ENCODE measurements at regions not wholly inside any gene's neighbourhood (a gene's known extent, or its start where the extent isn't known, plus 50 kb on each side); places are given as distances from the start of the nearest gene placed in this dataset.

DNA sequence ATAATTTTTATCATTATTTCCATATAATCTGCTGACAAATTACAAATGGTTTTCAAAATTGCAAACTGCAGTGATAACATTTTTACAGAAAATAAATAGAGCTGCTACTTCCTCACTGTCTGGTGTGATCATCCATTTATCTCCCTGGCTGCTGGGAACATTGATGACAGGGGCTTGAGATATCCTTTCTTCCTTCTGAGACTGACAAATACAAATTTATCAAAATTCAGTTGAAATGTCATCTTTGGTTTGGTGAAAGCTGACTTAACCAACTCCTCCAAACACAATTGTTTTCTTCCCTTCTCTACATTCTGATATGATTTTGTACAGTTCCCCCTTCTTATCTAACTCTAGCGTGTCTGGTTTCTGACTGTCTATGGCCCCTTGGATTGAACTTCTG is 611.8 kb upstream of the KLF4 start:
- no peaks in the 10 kb centered on the region for H3K4me1 ChIP-seq (ENCODE audit: control insufficient read depth in 1 of 2, insufficient read depth in 2 of 2, low read length in 2 of 2)
- H3K4me3 ChIP-seq (ENCODE audit: low read depth in 1 of 2, low read length in 2 of 2) = no peak overlapping the region
- no peaks in the 10 kb centered on the region for H3K36me3 ChIP-seq (ENCODE audit: control insufficient read depth in 1 of 2, insufficient read depth in 2 of 2, low read length in 2 of 2)
- H3K27ac ChIP-seq (ENCODE audit: low read length) = no peak overlapping the region
- no peaks in the 10 kb centered on the region for H3K27me3 ChIP-seq (ENCODE audit: low read depth, low read length)
- H3K9me3 ChIP-seq (ENCODE audit: control insufficient read depth in 1 of 2, low read length in 2 of 2) = no peaks in the 10 kb centered on the region

DNA sequence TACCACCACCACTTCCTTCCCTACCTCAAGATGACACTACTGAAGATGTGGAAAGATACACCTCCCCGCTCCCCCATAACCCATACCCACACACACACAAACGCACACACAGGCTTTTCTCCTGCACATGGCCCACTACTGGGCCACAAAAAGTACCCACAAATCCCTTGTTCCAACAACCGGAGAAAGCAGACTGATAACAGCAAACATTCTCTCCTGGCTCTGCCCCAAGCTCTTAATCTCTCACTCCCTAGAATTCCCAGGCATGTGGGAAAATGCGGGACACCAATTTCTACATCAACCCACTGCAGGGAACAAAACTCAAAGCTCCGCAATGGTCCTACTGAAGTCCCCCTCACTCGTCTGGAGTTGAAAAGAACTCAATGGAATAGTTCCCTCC is 611.0 kb upstream of the KLF4 start:
- Histone ChIP-seq H3K27ac (ENCODE audit: low read length) (no peak overlapping the region), H3K4me1 (ENCODE audit: control insufficient read depth in 1 of 2, insufficient read depth in 2 of 2, low read length in 2 of 2) (no peaks in the 10 kb centered on the region), H3K27me3 (ENCODE audit: low read depth, low read length) (no peaks in the 10 kb centered on the region), H3K36me3 (ENCODE audit: control insufficient read depth in 1 of 2, insufficient read depth in 2 of 2, low read length in 2 of 2) (no peaks in the 10 kb centered on the region), H3K4me3 (ENCODE audit: low read depth in 1 of 2, low read length in 2 of 2) (no peak overlapping the region), H3K9me3 (ENCODE audit: control insufficient read depth in 1 of 2, low read length in 2 of 2) (no peaks in the 10 kb centered on the region)

- H3K27me3 ChIP-seq (ENCODE audit: low read depth, low read length) = no peaks in the 10 kb centered on the region
- no peak overlapping the region for H3K27ac ChIP-seq (ENCODE audit: low read length)
- H3K4me3 ChIP-seq (ENCODE audit: low read depth in 1 of 2, low read length in 2 of 2) = no peak overlapping the region
- H3K9me3 ChIP-seq (ENCODE audit: control insufficient read depth in 1 of 2, low read length in 2 of 2) = no peaks in the 10 kb centered on the region
- no peaks in the 10 kb centered on the region for H3K36me3 ChIP-seq (ENCODE audit: control insufficient read depth in 1 of 2, insufficient read depth in 2 of 2, low read length in 2 of 2)
- H3K4me1 ChIP-seq (ENCODE audit: control insufficient read depth in 1 of 2, insufficient read depth in 2 of 2, low read length in 2 of 2) = no peaks in the 10 kb centered on the region
Measured at GRCh38 chr9:108099854-108100253, 610.3 kb upstream of the KLF4 start.

- Histone ChIP-seq H3K27me3 (ENCODE audit: low read depth, low read length) (no peaks in the 10 kb centered on the region), H3K9me3 (ENCODE audit: control insufficient read depth in 1 of 2, low read length in 2 of 2) (no peaks in the 10 kb centered on the region), H3K27ac (ENCODE audit: low read length) (no peak overlapping the region), H3K36me3 (ENCODE audit: control insufficient read depth in 1 of 2, insufficient read depth in 2 of 2, low read length in 2 of 2) (no peaks in the 10 kb centered on the region), H3K4me3 (ENCODE audit: low read depth in 1 of 2, low read length in 2 of 2) (no peak overlapping the region), H3K4me1 (ENCODE audit: control insufficient read depth in 1 of 2, insufficient read depth in 2 of 2, low read length in 2 of 2) (no peaks in the 10 kb centered on the region)
Measured at GRCh38 chr9:108095496-108095895, 605.9 kb upstream of the KLF4 start.

DNA sequence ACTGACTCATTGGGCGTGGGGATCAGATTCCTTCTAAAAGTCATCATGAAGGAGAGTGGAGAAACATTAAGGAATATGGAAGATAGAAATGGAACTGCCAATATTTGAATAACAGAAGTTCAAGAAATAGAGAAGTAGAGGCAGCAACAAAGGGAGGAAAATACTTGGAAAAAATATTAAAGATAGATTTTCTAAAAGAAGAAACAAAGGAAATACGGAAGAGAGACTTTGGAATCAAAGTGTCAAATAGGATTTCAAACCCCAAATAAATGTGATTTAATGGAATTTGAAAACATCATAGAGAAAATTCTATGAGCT is 605.1 kb upstream of the KLF4 start:
- Histone ChIP-seq H3K36me3 (ENCODE audit: control insufficient read depth in 1 of 2, insufficient read depth in 2 of 2, low read length in 2 of 2) (no peaks in the 10 kb centered on the region), H3K27ac (ENCODE audit: low read length) (no peak overlapping the region), H3K9me3 (ENCODE audit: control insufficient read depth in 1 of 2, low read length in 2 of 2) (no peaks in the 10 kb centered on the region), H3K27me3 (ENCODE audit: low read depth, low read length) (no peaks in the 10 kb centered on the region), H3K4me3 (ENCODE audit: low read depth in 1 of 2, low read length in 2 of 2) (no peak overlapping the region), H3K4me1 (ENCODE audit: control insufficient read depth in 1 of 2, insufficient read depth in 2 of 2, low read length in 2 of 2) (no peaks in the 10 kb centered on the region)

DNA sequence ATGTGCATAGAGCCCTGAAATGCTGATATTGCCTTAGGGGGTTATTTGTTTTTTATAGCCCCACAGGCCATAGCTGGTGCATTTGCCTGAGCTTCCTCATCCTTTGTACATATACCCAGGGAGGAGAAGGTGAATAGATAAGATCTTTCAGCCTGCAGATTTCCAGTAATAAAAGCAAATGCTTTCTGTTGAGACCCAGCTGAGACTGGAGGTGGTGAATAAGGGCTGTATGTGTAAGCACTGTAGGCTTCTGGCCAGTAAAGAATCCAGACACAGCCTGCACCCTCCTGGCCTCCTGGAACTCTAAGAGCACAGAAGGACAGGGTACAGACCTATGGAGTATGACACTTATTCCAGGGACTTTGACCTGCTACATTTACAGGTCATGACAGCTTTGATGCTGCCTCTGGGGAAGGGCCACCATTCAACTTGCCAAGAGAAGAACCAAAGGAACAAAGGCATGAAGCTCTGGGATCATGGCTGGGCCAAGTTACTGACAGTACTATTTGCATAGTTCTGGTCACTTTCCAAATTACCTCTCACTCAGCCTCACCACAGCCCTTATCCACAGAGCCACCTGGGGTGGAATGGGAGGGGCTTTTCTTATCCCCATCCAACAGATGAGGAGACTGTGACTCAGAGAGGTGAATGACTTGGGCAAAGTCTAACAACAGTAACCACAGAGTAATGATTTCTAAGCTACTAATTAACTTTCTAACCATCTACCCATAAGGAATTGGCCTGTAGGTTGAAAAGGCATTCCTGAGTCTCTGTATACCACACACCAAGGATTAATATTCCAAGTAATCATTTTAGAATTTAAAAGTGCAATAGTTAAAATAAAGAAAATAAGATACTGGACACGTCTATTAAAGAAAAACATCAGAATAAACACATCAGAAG is 604.5 kb upstream of the KLF4 start:
- Histone ChIP-seq H3K4me3 (ENCODE audit: low read depth in 1 of 2, low read length in 2 of 2) (no peak overlapping the region), H3K36me3 (ENCODE audit: control insufficient read depth in 1 of 2, insufficient read depth in 2 of 2, low read length in 2 of 2) (no peaks in the 10 kb centered on the region), H3K27ac (ENCODE audit: low read length) (peak overlapping the region; percentile 22), H3K27me3 (ENCODE audit: low read depth, low read length) (no peaks in the 10 kb centered on the region), H3K9me3 (ENCODE audit: control insufficient read depth in 1 of 2, low read length in 2 of 2) (no peaks in the 10 kb centered on the region), H3K4me1 (ENCODE audit: control insufficient read depth in 1 of 2, insufficient read depth in 2 of 2, low read length in 2 of 2) (no peaks in the 10 kb centered on the region)

DNA sequence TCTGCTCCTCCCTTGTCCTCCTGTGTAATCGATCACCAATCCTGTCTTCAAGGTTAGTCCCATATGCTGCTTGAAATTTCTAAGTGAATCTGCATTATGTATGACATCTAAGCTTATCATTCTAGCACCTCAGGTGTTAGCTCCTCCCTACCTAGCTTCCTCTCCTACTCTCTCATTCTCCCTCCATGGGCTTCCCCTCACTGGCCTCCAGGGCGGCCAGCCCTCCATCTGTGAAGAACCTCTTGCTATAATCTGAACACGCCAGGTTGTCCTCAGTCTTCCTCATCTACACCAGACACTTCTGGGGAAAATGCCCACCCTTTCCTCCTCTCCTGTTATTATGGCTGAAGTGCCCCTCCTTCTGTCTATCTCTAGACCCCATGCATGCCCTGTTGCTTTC is 599.3 kb upstream of the KLF4 start:
- Histone ChIP-seq H3K4me3 (ENCODE audit: low read depth in 1 of 2, low read length in 2 of 2) (no peak overlapping the region), H3K9me3 (ENCODE audit: control insufficient read depth in 1 of 2, low read length in 2 of 2) (no peaks in the 10 kb centered on the region), H3K27ac (ENCODE audit: low read length) (no peak overlapping the region), H3K27me3 (ENCODE audit: low read depth, low read length) (no peaks in the 10 kb centered on the region), H3K36me3 (ENCODE audit: control insufficient read depth in 1 of 2, insufficient read depth in 2 of 2, low read length in 2 of 2) (no peaks in the 10 kb centered on the region), H3K4me1 (ENCODE audit: control insufficient read depth in 1 of 2, insufficient read depth in 2 of 2, low read length in 2 of 2) (no peaks in the 10 kb centered on the region)

DNA sequence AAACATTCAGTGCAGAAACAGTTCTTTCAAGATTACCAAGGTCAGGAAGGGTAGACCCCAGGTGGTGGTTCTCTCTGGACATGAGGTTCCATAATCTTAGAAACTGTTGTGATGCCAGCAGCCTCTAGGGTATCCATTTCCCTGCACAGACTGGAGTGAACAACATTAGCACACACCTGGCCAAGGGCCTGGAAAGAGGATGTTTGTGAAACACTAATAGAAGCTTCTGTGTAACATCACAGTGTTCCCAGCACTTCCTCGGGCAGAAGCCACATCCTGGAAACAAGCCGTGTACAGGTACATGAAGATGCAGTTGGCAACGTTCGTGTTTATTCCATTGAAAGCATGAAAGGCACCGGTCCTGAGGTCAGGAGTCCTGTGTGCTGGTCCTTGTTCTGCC is 598.2 kb upstream of the KLF4 start:
- H3K27ac ChIP-seq (ENCODE audit: low read length) = no peak overlapping the region
- H3K4me3 ChIP-seq (ENCODE audit: low read depth in 1 of 2, low read length in 2 of 2) = no peak overlapping the region
- no peaks in the 10 kb centered on the region for H3K27me3 ChIP-seq (ENCODE audit: low read depth, low read length)
- H3K9me3 ChIP-seq (ENCODE audit: control insufficient read depth in 1 of 2, low read length in 2 of 2) = no peaks in the 10 kb centered on the region
- no peaks in the 10 kb centered on the region for H3K4me1 ChIP-seq (ENCODE audit: control insufficient read depth in 1 of 2, insufficient read depth in 2 of 2, low read length in 2 of 2)
- H3K36me3 ChIP-seq (ENCODE audit: control insufficient read depth in 1 of 2, insufficient read depth in 2 of 2, low read length in 2 of 2) = no peaks in the 10 kb centered on the region

DNA sequence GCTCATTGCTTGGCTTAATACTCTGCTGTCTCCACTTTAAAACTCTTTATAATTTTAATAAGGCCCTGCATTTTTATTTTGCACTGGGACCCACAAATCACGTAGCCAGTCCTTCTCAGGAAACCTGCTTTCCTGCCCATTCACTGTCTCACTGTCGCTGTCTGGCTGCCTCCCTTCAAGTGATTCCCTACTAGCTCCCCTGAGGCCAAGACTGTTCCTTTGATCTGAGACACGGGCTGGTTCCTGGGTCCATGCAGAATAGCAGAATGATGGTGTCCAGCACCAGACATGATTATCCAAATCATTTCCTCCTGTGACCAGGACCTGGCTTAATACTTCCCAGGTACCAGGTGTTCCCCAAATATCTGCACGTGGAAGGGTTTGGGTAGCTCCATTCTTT is 597.1 kb upstream of the KLF4 start:
- H3K9me3 ChIP-seq (ENCODE audit: control insufficient read depth in 1 of 2, low read length in 2 of 2) = no peaks in the 10 kb centered on the region
- H3K36me3 ChIP-seq (ENCODE audit: control insufficient read depth in 1 of 2, insufficient read depth in 2 of 2, low read length in 2 of 2) = no peaks in the 10 kb centered on the region
- no peaks in the 10 kb centered on the region for H3K27me3 ChIP-seq (ENCODE audit: low read depth, low read length)
- no peak overlapping the region for H3K4me3 ChIP-seq (ENCODE audit: low read depth in 1 of 2, low read length in 2 of 2)
- no peaks in the 10 kb centered on the region for H3K4me1 ChIP-seq (ENCODE audit: control insufficient read depth in 1 of 2, insufficient read depth in 2 of 2, low read length in 2 of 2)
- H3K27ac ChIP-seq (ENCODE audit: low read length) = no peak overlapping the region

GRCh38 chr9:108085294-108085693 is 595.7 kb upstream of the KLF4 start:
- Histone ChIP-seq H3K36me3 (ENCODE audit: control insufficient read depth in 1 of 2, insufficient read depth in 2 of 2, low read length in 2 of 2) (no peaks in the 10 kb centered on the region), H3K4me1 (ENCODE audit: control insufficient read depth in 1 of 2, insufficient read depth in 2 of 2, low read length in 2 of 2) (no peaks in the 10 kb centered on the region), H3K27ac (ENCODE audit: low read length) (no peak overlapping the region), H3K27me3 (ENCODE audit: low read depth, low read length) (no peaks in the 10 kb centered on the region), H3K9me3 (ENCODE audit: control insufficient read depth in 1 of 2, low read length in 2 of 2) (no peaks in the 10 kb centered on the region), H3K4me3 (ENCODE audit: low read depth in 1 of 2, low read length in 2 of 2) (no peak overlapping the region)

- Histone ChIP-seq H3K36me3 (ENCODE audit: control insufficient read depth in 1 of 2, insufficient read depth in 2 of 2, low read length in 2 of 2) (no peaks in the 10 kb centered on the region), H3K9me3 (ENCODE audit: control insufficient read depth in 1 of 2, low read length in 2 of 2) (no peaks in the 10 kb centered on the region), H3K27ac (ENCODE audit: low read length) (no peak overlapping the region), H3K4me1 (ENCODE audit: control insufficient read depth in 1 of 2, insufficient read depth in 2 of 2, low read length in 2 of 2) (peaks cover 0 to 4% of the 10 kb centered on the region in 2 donors), H3K27me3 (ENCODE audit: low read depth, low read length) (no peaks in the 10 kb centered on the region), H3K4me3 (ENCODE audit: low read depth in 1 of 2, low read length in 2 of 2) (no peak overlapping the region)
Measured at GRCh38 chr9:108083796-108084352, 594.3 kb upstream of the KLF4 start.
